SK-N-SH treated with all-trans-retinoic acid at 6 μM for 48 hours (cell line): ENCODE measurements at regions not wholly inside any gene's neighbourhood (a gene's known extent, or its start where the extent isn't known, plus 50 kb on each side); places are given as distances from the start of the nearest gene placed in this dataset.

ENCODE experiments used
- ATAC-seq: fragments of 200-7000 bp; cut with Tn5 transposase; 3 replicates; pipeline ENCODE4 v1.9.1; 2020; ENCODE audit warnings: mild to moderate bottlenecking, moderate library complexity
- ARNTL ChIP-seq: fragments of 450-650 bp; formaldehyde crosslinking; IDR thresholded peaks from 2 replicates; pipeline ENCODE4 v1.5.0; 2020; ENCODE audit warnings: low read depth, mild to moderate bottlenecking, moderate library complexity, borderline replicate concordance
- BACH2 ChIP-seq: fragments of 250-450 bp; sonication (Bioruptor Pico); IDR thresholded peaks from 2 replicates; pipeline ENCODE4 v1.9.0; 2021; ENCODE audit warnings: mild to moderate bottlenecking, borderline replicate concordance
- CSDC2 ChIP-seq: fragments of 250-450 bp; sonication (Bioruptor Pico); IDR thresholded peaks from 2 replicates; pipeline ENCODE4 v1.5.0; 2020; ENCODE audit warnings: mild to moderate bottlenecking, moderate library complexity
- CSRNP3 ChIP-seq: fragments of 250-450 bp; sonication (Bioruptor Pico); IDR thresholded peaks from 2 replicates; pipeline ENCODE4 v1.5.1; 2021; ENCODE audit warnings: mild to moderate bottlenecking, moderate library complexity
- ESRRG ChIP-seq: fragments of 250-450 bp; sonication (Bioruptor Pico); IDR thresholded peaks from 2 replicates; pipeline ENCODE4 v1.6.1; 2021; ENCODE audit warnings: mild to moderate bottlenecking
- ISL1 ChIP-seq: fragments of 250-450 bp; sonication (Bioruptor Pico); IDR thresholded peaks from 2 replicates; pipeline ENCODE4 v2.1.2; 2022; ENCODE audit warnings: mild to moderate bottlenecking, moderate library complexity
- OSR1 ChIP-seq: fragments of 250-450 bp; sonication (Bioruptor Pico); IDR thresholded peaks from 2 replicates; pipeline ENCODE4 v1.8.0; 2022; ENCODE audit warnings: moderate library complexity, mild to moderate bottlenecking, inconsistent platforms
- PATZ1 ChIP-seq: fragments of 250-450 bp; sonication (Bioruptor Pico); IDR thresholded peaks from 2 replicates; pipeline ENCODE4 v1.8.0; 2020; ENCODE audit warnings: mild to moderate bottlenecking, moderate library complexity, borderline replicate concordance
- PPARA ChIP-seq: fragments of 250-450 bp; sonication (Bioruptor Pico); IDR thresholded peaks from 2 replicates; pipeline ENCODE4 v1.5.0; 2020; ENCODE audit warnings: mild to moderate bottlenecking, borderline replicate concordance
- SNAI2 ChIP-seq: fragments of 250-450 bp; sonication (Bioruptor Pico); IDR thresholded peaks from 2 replicates; pipeline ENCODE4 v1.5.0; 2020; ENCODE audit warnings: mild to moderate bottlenecking, moderate library complexity
- TSHZ2 ChIP-seq: fragments of 250-450 bp; sonication (Bioruptor Pico); IDR thresholded peaks from 2 replicates; pipeline ENCODE4 v1.5.0; 2020; ENCODE audit warnings: mild to moderate bottlenecking, moderate library complexity
- ZC3H10 ChIP-seq: fragments of 250-450 bp; sonication (Bioruptor Pico); IDR thresholded peaks from 2 replicates; pipeline ENCODE4 v1.5.1; 2021; ENCODE audit warnings: mild to moderate bottlenecking, moderate library complexity
- ZNF565 ChIP-seq: fragments of 450-650 bp; formaldehyde crosslinking; conservative IDR thresholded peaks from 2 replicates; pipeline ENCODE4 v1.5.0; 2020; ENCODE audit warnings: low read depth, mild to moderate bottlenecking, moderate library complexity
- ZNF8 ChIP-seq: fragments of 450-650 bp; formaldehyde crosslinking; IDR thresholded peaks from 2 replicates; pipeline ENCODE4 v1.5.0; 2020; ENCODE audit warnings: mild to moderate bottlenecking, moderate library complexity

- TF ChIP-seq CSRNP3 (CRISPR knock-in tag) (no peak), CSDC2 (CRISPR knock-in tag) (no peak)
Observed at GRCh38 chr16:85534536-85535351, 78.4 kb upstream of the GSE1 start (continued).

- no peak for ATAC-seq
- TF ChIP-seq ISL1 (CRISPR knock-in tag) (no peak), ARNTL (CRISPR knock-in tag) (no peak), TSHZ2 (CRISPR knock-in tag) (no peak)
Observed at GRCh38 chr16:85535352-85536072, 77.6 kb upstream of the GSE1 start.

- TF ChIP-seq ISL1 (CRISPR knock-in tag) (no peak), PATZ1 (no peak), ZC3H10 (CRISPR knock-in tag) (no peak)
- ATAC-seq = no peak
Observed at GRCh38 chr16:85536073-85536410, 77.1 kb upstream of the GSE1 start.

GRCh38 chr16:85536411-85537330 is 76.5 kb upstream of the GSE1 start:
- TF ChIP-seq ESRRG (CRISPR knock-in tag) (no peak), PATZ1 (no peak), CSDC2 (CRISPR knock-in tag) (no peak), ZC3H10 (CRISPR knock-in tag) (no peak), SNAI2 (no peak), PPARA (CRISPR knock-in tag) (no peak), OSR1 (no peak)
- no peak for ATAC-seq

GRCh38 chr16:85537331-85537788 is 75.8 kb upstream of the GSE1 start:
- ATAC-seq = no peak
- TF ChIP-seq OSR1 (no peak), ARNTL (CRISPR knock-in tag) (no peak), PATZ1 (no peak), TSHZ2 (CRISPR knock-in tag) (no peak), ZNF8 (CRISPR knock-in tag) (no peak), BACH2 (CRISPR knock-in tag) (no peak), PPARA (CRISPR knock-in tag) (no peak), ZNF565 (CRISPR knock-in tag) (no peak)
